Nephron (organoid): ENCODE measurements at regions not wholly inside any gene's neighbourhood (a gene's known extent, or its start where the extent isn't known, plus 50 kb on each side); places are given as distances from the start of the nearest gene placed in this dataset.

Source experiments
- H3K27ac Mint-ChIP-seq, 3 experiments: 2 replicates each; pipeline ENCODE4 v1.8.0; 2020; ENCODE audit warnings: mixed read lengths in 3 of 3, mild to moderate bottlenecking in 2 of 3, moderate library complexity in 1 of 3
- H3K27me3 Mint-ChIP-seq: 2 replicates; pipeline ENCODE4 v1.8.0; 2021; ENCODE audit warnings: low read depth, mild to moderate bottlenecking, moderate library complexity, mixed read lengths
- H3K36me3 Mint-ChIP-seq: 2 replicates; pipeline ENCODE4 v1.8.0; 2020; ENCODE audit warnings: low read depth, mixed read lengths
- H3K4me1 Mint-ChIP-seq: 2 replicates; pipeline ENCODE4 v1.8.0; 2020; ENCODE audit warnings: mixed read lengths
- H3K4me3 Mint-ChIP-seq, 3 experiments: 2 replicates each; pipeline ENCODE4 v1.8.0; 2020; ENCODE audit warnings: mild to moderate bottlenecking in 3 of 3, mixed read lengths in 3 of 3, moderate library complexity in 2 of 3
- H3K9me3 Mint-ChIP-seq: 2 replicates; pipeline ENCODE4 v1.8.0; 2020; ENCODE audit warnings: mixed read lengths
- TF ChIP-seq, protein P1 (sequence below), 3 experiments: fragments of 200-600 bp; sonication (generic); IDR thresholded peaks; one replicate each; pipeline ENCODE4 v1.5.0; 2021; ENCODE audit warnings: antibody characterized with exemption in 3 of 3; ENCODE audit not compliant: unreplicated experiment in 3 of 3

DNA sequence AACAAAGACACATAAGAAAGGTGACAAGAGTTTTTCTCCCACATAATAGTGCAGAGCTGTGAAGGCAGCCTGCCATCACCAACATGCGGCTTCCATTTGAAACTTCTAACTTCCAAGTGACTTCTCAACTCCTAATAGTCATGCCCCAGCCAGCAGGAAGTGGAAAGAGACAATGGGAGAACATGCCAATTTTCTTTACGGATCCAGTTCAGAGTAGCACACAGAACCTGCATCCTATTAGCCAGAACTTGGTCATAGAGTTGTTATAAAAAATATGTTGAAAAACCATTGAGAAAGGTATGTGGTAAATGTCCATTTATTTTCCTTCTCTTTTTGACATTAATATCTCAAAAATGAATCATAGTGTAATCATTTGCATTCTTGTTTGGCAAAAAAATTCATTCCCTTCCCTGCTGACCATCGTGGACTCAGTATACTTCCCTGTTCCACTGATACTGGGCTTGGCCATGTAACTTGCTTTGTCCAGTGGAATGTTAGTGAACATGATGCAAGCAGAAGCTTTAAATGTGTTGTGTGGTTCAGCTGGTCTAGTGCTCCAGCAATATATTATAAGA, 197.4 kb downstream of the SEC16B start:
- Mint-ChIP-seq H3K27me3 (no peaks in the 10 kb centered on the region), H3K9me3 (peaks cover 18% of the 10 kb centered on the region), H3K4me1 (no peaks in the 10 kb centered on the region), H3K36me3 (no peaks in the 10 kb centered on the region), H3K27ac (no peak overlapping the region), H3K4me3 (no peak overlapping the region)
- TF ChIP-seq, protein P1, sequence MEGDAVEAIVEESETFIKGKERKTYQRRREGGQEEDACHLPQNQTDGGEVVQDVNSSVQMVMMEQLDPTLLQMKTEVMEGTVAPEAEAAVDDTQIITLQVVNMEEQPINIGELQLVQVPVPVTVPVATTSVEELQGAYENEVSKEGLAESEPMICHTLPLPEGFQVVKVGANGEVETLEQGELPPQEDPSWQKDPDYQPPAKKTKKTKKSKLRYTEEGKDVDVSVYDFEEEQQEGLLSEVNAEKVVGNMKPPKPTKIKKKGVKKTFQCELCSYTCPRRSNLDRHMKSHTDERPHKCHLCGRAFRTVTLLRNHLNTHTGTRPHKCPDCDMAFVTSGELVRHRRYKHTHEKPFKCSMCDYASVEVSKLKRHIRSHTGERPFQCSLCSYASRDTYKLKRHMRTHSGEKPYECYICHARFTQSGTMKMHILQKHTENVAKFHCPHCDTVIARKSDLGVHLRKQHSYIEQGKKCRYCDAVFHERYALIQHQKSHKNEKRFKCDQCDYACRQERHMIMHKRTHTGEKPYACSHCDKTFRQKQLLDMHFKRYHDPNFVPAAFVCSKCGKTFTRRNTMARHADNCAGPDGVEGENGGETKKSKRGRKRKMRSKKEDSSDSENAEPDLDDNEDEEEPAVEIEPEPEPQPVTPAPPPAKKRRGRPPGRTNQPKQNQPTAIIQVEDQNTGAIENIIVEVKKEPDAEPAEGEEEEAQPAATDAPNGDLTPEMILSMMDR (IDR thresholded peaks at IDR 0.05; ENCODE audit: unreplicated experiment in 3 of 3): no peak

DNA sequence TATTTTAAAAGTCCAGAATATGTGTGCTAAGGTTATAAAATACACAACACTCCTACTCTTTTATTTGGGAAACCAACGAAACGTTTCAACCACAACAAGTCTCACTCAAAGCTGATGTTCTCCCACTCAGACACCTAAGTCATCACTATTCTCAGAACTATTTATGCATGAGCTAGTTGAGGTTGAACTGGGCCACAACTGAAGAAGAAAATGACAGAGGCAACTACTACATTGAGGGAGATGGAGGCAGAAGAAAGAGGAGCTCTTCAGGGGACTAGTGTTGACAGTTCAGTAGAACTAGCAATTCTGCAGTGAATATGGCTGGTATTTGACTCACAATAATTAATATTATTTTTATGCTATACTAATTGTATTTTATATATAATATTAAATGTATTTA, 198.2 kb downstream of the SEC16B start:
- no peaks in the 10 kb centered on the region for H3K4me1 Mint-ChIP-seq
- no peaks in the 10 kb centered on the region for H3K27me3 Mint-ChIP-seq
- TF ChIP-seq, protein P1 (IDR thresholded peaks at IDR 0.05; ENCODE audit: unreplicated experiment in 3 of 3): no peak
- H3K9me3 Mint-ChIP-seq: peaks cover 18% of the 10 kb centered on the region
- no peak overlapping the region for H3K27ac Mint-ChIP-seq
- H3K4me3 Mint-ChIP-seq: no peak overlapping the region
- no peaks in the 10 kb centered on the region for H3K36me3 Mint-ChIP-seq

DNA sequence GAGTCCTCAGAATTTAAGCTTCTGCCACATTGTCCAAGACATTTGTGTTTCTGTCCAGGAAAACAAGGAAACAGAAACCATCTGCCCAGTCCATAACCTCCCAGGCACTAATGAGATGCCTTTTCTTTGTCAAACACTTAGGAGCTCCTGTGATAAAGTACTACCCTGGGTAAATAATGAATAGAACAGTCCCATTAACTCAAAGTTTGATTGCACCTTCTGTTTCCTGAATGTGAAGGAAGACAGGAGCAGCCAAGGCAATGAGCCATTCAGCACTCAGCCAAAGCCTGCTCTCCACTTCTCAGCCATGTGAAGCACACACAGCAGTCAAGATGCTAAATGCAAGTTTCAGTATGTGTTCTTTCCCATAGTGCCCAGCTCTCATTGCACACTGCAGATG, 199.8 kb downstream of the SEC16B start:
- TF ChIP-seq, protein P1 (IDR thresholded peaks at IDR 0.05; ENCODE audit: unreplicated experiment in 3 of 3): no peak
- no peak overlapping the region for H3K4me3 Mint-ChIP-seq
- H3K27ac Mint-ChIP-seq: no peak overlapping the region
- H3K4me1 Mint-ChIP-seq: no peaks in the 10 kb centered on the region
- no peaks in the 10 kb centered on the region for H3K36me3 Mint-ChIP-seq
- peaks cover 18% of the 10 kb centered on the region for H3K9me3 Mint-ChIP-seq
- no peaks in the 10 kb centered on the region for H3K27me3 Mint-ChIP-seq

DNA sequence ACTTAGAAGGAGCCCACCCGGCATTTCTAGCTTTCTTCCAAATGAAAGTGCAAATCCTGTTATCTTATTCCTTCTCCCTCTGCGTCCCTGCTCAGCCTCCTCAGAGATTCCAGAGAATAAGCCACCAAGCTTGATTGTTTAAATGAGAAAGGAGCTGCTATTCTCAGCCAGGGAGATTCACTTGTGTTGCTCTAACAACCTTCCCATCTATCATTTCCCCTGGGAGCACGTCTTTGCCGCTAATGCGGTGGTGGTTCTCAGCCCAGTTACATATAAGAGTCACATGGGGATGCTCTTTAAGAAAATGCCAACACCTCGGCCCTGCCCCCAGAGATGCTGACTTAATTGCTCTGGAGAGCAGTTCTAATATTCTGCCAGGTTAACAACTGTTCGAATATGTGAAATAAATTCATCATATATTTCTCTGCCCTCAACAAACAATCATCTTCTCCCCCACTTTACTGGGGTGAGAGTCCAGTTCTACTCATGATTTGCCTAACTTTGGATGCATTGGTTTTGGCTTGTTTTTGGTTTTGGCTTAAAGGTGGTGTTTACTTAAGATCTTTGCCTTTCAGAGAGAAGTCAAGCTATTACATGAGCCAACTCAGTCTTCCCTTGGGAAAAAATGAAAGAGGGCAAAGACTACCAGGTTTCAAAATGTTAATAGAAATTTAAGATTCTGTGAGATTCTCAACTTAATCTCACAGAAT, 213.9 kb downstream of the SEC16B start:
- Mint-ChIP-seq H3K4me1 (peaks cover 16% of the 10 kb centered on the region), H3K9me3 (peaks cover 11% of the 10 kb centered on the region), H3K4me3 (no peak overlapping the region), H3K27me3 (no peaks in the 10 kb centered on the region), H3K36me3 (peaks cover 8% of the 10 kb centered on the region), H3K27ac (no peak overlapping the region)
- TF ChIP-seq, protein P1 (IDR thresholded peaks at IDR 0.05; ENCODE audit: unreplicated experiment in 3 of 3): no peak

DNA sequence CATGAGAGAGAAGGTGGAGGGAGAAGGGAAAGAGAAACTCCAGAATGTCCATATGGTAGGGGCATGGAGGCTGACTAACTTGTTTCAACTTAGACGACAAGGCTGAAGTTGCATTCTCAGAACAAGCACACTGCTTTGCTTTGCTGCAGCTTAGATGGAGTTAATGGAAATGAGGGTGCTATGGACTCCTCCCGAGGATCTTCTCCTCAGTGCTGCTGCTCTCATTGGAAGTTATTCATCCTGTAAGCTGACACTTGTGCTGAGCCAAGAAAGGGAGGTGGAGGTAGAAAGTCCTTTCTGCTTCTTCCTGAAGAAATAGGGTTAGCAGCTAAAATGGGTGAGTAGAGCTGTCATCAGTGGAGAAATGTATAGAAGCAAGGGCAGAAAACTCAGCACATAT, 215.3 kb downstream of the SEC16B start:
- Mint-ChIP-seq H3K4me1 (peaks cover 24% of the 10 kb centered on the region), H3K4me3 (no peak overlapping the region), H3K36me3 (peaks cover 8% of the 10 kb centered on the region), H3K9me3 (peaks cover 9% of the 10 kb centered on the region), H3K27ac (no peak overlapping the region), H3K27me3 (peaks cover 4% of the 10 kb centered on the region)
- TF ChIP-seq, protein P1 (IDR thresholded peaks at IDR 0.05; ENCODE audit: unreplicated experiment in 3 of 3): no peak

DNA sequence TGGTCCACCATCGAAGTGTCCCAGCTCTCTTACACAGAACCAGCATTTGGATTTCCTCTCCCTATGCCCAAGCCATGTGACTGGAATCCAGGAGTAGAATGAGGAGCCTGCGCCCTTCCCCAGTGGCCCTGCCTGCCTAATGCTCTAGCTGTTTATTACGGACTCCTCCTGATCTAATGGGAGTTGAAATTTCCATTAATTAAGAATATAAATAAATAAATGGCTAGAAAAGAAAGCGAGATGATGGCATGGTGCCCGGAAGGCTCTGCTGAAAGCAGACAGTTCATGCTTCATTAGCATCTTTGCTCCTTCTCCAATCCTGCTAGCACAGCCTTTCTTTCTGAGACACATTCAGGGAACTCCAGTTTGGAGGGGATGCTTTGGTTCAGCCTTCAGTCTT, 216.2 kb downstream of the SEC16B start:
- TF ChIP-seq, protein P1 (IDR thresholded peaks at IDR 0.05; ENCODE audit: unreplicated experiment in 3 of 3): no peak
- peaks cover 4% of the 10 kb centered on the region for H3K36me3 Mint-ChIP-seq
- peaks cover 6% of the 10 kb centered on the region for H3K9me3 Mint-ChIP-seq
- peaks cover 4% of the 10 kb centered on the region for H3K27me3 Mint-ChIP-seq
- H3K4me3 Mint-ChIP-seq: no peak overlapping the region
- peaks cover 24% of the 10 kb centered on the region for H3K4me1 Mint-ChIP-seq
- H3K27ac Mint-ChIP-seq: no peak overlapping the region
